ENCODE measurements at regions not wholly inside any gene's neighbourhood (a gene's known extent, or its start where the extent isn't known, plus 50 kb on each side); places are given as distances from the start of the nearest gene placed in this dataset.

GRCh38 chr2:19775315-19775714 lies 126.5 kb downstream of the TTC32 start:
- no peak for DNase-seq (ENCODE audit: low read depth)
- TF ChIP-seq, protein P1, sequence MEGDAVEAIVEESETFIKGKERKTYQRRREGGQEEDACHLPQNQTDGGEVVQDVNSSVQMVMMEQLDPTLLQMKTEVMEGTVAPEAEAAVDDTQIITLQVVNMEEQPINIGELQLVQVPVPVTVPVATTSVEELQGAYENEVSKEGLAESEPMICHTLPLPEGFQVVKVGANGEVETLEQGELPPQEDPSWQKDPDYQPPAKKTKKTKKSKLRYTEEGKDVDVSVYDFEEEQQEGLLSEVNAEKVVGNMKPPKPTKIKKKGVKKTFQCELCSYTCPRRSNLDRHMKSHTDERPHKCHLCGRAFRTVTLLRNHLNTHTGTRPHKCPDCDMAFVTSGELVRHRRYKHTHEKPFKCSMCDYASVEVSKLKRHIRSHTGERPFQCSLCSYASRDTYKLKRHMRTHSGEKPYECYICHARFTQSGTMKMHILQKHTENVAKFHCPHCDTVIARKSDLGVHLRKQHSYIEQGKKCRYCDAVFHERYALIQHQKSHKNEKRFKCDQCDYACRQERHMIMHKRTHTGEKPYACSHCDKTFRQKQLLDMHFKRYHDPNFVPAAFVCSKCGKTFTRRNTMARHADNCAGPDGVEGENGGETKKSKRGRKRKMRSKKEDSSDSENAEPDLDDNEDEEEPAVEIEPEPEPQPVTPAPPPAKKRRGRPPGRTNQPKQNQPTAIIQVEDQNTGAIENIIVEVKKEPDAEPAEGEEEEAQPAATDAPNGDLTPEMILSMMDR (conservative IDR thresholded peaks at IDR 0.05; ENCODE audit: low read depth, low read length): no peak
- H3K4me3 ChIP-seq (ENCODE audit: low read depth, low read length): no peak overlapping the region

- no peak overlapping the region for H3K4me3 ChIP-seq (ENCODE audit: low read depth, low read length)
- DNase-seq (ENCODE audit: low read depth): peak; percentile 80
- TF ChIP-seq, protein P1 (conservative IDR thresholded peaks at IDR 0.05; ENCODE audit: low read depth, low read length): no peak
Observed at GRCh38 chr2:19774805-19775176, 127.0 kb downstream of the TTC32 start.

DNA sequence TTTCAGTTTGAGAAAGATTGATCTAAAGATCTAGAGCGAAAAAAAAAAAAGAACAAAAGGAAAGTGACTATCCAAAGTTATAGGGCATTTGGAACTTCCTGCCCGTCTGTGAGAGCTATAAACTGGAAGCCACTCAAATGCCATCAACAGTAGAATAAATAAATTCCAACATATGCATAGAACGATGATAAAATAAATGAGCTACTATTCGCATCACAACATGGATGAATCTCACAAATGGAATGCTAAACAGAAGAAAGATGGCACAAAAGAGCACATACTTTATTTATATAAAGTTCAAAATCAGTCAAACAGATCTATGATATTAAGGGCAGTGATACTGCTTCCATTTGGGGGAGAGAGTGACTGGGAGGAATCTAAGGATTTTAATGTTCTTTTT lies 128.8 kb downstream of the TTC32 start:
- TF ChIP-seq, protein P1 (conservative IDR thresholded peaks at IDR 0.05; ENCODE audit: low read depth, low read length): no peak
- H3K4me3 ChIP-seq (ENCODE audit: low read depth, low read length): no peak overlapping the region
- no peak for DNase-seq (ENCODE audit: low read depth)

- H3K4me3 ChIP-seq (ENCODE audit: low read depth, low read length): no peak overlapping the region
- peak; percentile 64 for DNase-seq (ENCODE audit: low read depth)
- TF ChIP-seq, protein P1 (conservative IDR thresholded peaks at IDR 0.05; ENCODE audit: low read depth, low read length): peak; percentile 47
Observed at GRCh38 chr2:19769513-19769912, 132.3 kb downstream of the TTC32 start.

DNA sequence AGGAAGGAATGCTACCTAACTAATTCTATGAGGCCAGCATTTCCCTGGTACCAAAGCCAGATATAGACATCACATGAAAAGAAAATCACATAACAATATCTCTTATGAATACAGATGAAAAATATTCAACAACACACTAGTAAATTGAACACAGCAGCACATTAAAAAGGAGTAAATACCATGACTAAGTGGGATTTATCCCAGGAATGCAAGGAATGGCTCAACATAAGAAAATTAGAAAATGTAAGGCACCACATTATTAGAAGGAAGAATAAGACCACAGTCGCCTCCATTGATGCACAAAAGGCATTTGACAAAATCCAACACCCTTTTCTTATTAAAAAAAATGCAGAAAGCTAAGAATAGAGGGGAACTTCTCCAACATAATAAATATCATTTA lies 133.9 kb downstream of the TTC32 start:
- TF ChIP-seq, protein P1 (conservative IDR thresholded peaks at IDR 0.05; ENCODE audit: low read depth, low read length): no peak
- DNase-seq (ENCODE audit: low read depth): no peak
- no peak overlapping the region for H3K4me3 ChIP-seq (ENCODE audit: low read depth, low read length)

DNA sequence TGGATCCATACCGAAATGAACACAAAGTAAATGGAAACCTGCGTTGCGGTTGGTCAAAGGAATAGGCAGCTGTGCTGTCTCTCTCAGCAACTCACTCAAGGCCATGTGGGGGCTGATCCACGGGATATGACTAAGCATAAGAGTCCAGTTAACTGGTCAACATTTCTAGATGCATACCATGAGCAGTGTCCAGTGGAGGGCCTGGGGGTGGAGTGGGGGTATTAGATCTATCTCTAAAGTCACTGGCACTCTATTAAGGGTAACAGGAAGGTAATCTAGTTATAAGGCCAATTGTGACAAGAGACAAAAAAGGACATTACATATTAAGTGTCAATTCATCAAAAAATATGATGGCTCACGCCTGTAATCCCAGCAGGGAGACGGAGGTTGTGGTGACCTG lies 136.8 kb downstream of the TTC32 start:
- peak; percentile 35 for DNase-seq (ENCODE audit: low read depth)
- no peak overlapping the region for H3K4me3 ChIP-seq (ENCODE audit: low read depth, low read length)
- TF ChIP-seq, protein P1 (conservative IDR thresholded peaks at IDR 0.05; ENCODE audit: low read depth, low read length): no peak

GRCh38 chr2:19763731-19764130 lies 138.1 kb downstream of the TTC32 start:
- TF ChIP-seq, protein P1 (conservative IDR thresholded peaks at IDR 0.05; ENCODE audit: low read depth, low read length): no peak
- no peak overlapping the region for H3K4me3 ChIP-seq (ENCODE audit: low read depth, low read length)
- DNase-seq (ENCODE audit: low read depth): no peak

Measured in choroid plexus epithelial cell (primary cell).